PC-9 (cell line): ENCODE measurements at regions not wholly inside any gene's neighbourhood (a gene's known extent, or its start where the extent isn't known, plus 50 kb on each side); places are given as distances from the start of the nearest gene placed in this dataset.

ENCODE experiments used
- BruUV-seq: library from RNA; stranded (reverse); fragments of 400-500 nt; replicated peaks from 2 replicates; lab custom pipeline; 2021; lab: Mats Ljungman, UMichigan
- CTCF ChIA-PET: fragments of 300-600 bp; sonication (Branson Sonifier 250); formaldehyde crosslinking; loops from one replicate; lab custom pipeline; 2022; ENCODE audit warnings: antibody characterized with exemption; lab: Charles Lee
- POLR2A ChIA-PET: fragments of 300-600 bp; sonication (Branson Sonifier 250); formaldehyde crosslinking; loops from one replicate; lab custom pipeline; 2022; ENCODE audit warnings: antibody characterized with exemption; ENCODE audit not compliant: unreplicated experiment; lab: Charles Lee
- DNase-seq, 2 experiments: peaks; one replicate each; pipeline versions ENCODE4 v3.0.0 to v3.0.0-alpha.2; 2015 to 2022; ENCODE audit warnings: mixed read lengths in 1 of 2
- H2AFZ ChIP-seq: fragments of 200-600 bp; sonication (generic); 2 replicates; pipeline ENCODE4 v1.8.1; 2017; ENCODE audit warnings: antibody characterized with exemption
- H3F3A ChIP-seq: fragments of 200-600 bp; sonication (generic); 2 replicates; pipeline ENCODE4 v1.8.1; 2017; ENCODE audit warnings: antibody characterized with exemption, mild to moderate bottlenecking, low read depth; ENCODE audit not compliant: insufficient read depth
- H3K27ac ChIP-seq: fragments of 200-600 bp; sonication (generic); 2 replicates; pipeline ENCODE4 v1.6.1; 2016; ENCODE audit warnings: mixed run types
- H3K27me3 ChIP-seq: fragments of 200-600 bp; sonication (generic); 2 replicates; pipeline ENCODE4 v1.6.1; 2016; ENCODE audit warnings: low read depth, mixed run types; ENCODE audit not compliant: insufficient read depth
- H3K36me3 ChIP-seq: fragments of 200-600 bp; sonication (generic); 2 replicates; pipeline ENCODE4 v1.6.1; 2016; ENCODE audit warnings: low read depth, mixed run types
- H3K4me1 ChIP-seq: fragments of 200-600 bp; sonication (generic); replicated peaks from 2 replicates; pipeline ENCODE4 v1.6.1; 2016; ENCODE audit warnings: mixed run types; ENCODE audit not compliant: insufficient read depth
- H3K4me2 ChIP-seq: fragments of 200-600 bp; sonication (generic); 2 replicates; pipeline ENCODE4 v1.6.1; 2017; ENCODE audit warnings: mixed run types
- H3K4me3 ChIP-seq: fragments of 200-600 bp; sonication (generic); 2 replicates; pipeline ENCODE4 v1.6.1; 2016; ENCODE audit warnings: mixed run types
- H3K79me2 ChIP-seq: fragments of 200-600 bp; sonication (generic); 2 replicates; pipeline ENCODE4 v1.6.1; 2017; ENCODE audit warnings: low read depth, mixed run types
- H3K9me2 ChIP-seq: fragments of 200-600 bp; sonication (generic); 2 replicates; pipeline ENCODE4 v1.8.1; 2017; ENCODE audit warnings: mild to moderate bottlenecking; ENCODE audit not compliant: insufficient read depth
- H3K9me3 ChIP-seq: fragments of 200-600 bp; sonication (generic); 2 replicates; pipeline ENCODE4 v1.8.1; 2016; ENCODE audit warnings: low read depth; ENCODE audit not compliant: insufficient read depth
- H4K20me1 ChIP-seq: fragments of 200-600 bp; sonication (generic); 2 replicates; pipeline ENCODE4 v1.8.1; 2017; ENCODE audit not compliant: insufficient read depth
- CTCF ChIP-seq: fragments of 200-600 bp; sonication (generic); conservative IDR thresholded peaks from 2 replicates; pipeline ENCODE4 v1.6.1; 2017; ENCODE audit warnings: mixed run types, antibody characterized with exemption, mild to moderate bottlenecking, moderate library complexity
- EZH2 ChIP-seq: fragments of 200-600 bp; sonication (generic); IDR thresholded peaks from 2 replicates; pipeline ENCODE4 v1.8.0; 2017; ENCODE audit warnings: antibody characterized with exemption, low read depth
- intact Hi-C: fragments of 100-400 bp; cut with micrococcal nuclease; formaldehyde crosslinking; loops from one replicate; pipeline ENCODE4 v1.10.0; 2022; ENCODE audit not compliant: unreplicated experiment

GRCh38 chr11:80451105-80451504 is 1010.3 kb upstream of the TENM4 start:
- Histone ChIP-seq H3K9me3 (no peaks in the 10 kb centered on the region; the same call in 1 of the 2 replicates), H2AFZ (no peak overlapping the region), H3K4me2 (no peak overlapping the region), H3K79me2 (no peaks in the 10 kb centered on the region), H3F3A (no peaks in the 10 kb centered on the region), H3K36me3 (no peaks in the 10 kb centered on the region), H3K27me3 (no peaks in the 10 kb centered on the region), H3K9me2 (no peaks in the 10 kb centered on the region), H3K27ac (no peak overlapping the region), H4K20me1 (no peaks in the 10 kb centered on the region), H3K4me3 (no peak overlapping the region), H3K4me1 (no peaks in the 10 kb centered on the region)
- ChIA-PET POLR2A (no interaction called here), CTCF (no interaction called here)
- DNase-seq: no peak
- intact Hi-C loops: no loop called here
- TF ChIP-seq EZH2 (no peak), CTCF (no peak)
- no TSS peak for BruUV-seq

DNA sequence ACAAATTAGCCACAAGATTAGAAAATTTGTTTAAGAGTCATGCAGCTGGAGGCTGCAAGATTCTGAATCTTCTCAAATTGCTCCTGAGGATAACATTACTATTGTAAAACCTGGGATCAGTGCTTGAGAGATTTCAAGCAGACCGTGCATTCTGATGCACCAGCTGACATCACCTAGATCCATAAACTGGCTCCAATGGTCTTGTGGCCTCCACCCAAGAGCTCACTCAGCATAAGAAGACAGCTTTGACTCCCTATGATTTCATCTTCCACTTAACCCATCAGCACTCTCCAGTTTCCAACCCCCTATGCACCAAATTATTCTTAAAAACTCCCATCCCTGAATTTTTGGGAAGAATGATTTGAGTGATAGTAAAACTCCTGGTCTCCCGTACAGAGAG is 1007.9 kb upstream of the TENM4 start:
- Histone ChIP-seq H3K9me3 (peaks cover 6% of the 10 kb centered on the region; the same call in 1 of the 2 replicates), H3K4me3 (no peak overlapping the region), H3K27ac (no peak overlapping the region), H4K20me1 (no peaks in the 10 kb centered on the region), H3K9me2 (no peaks in the 10 kb centered on the region), H3F3A (no peaks in the 10 kb centered on the region), H2AFZ (no peak overlapping the region), H3K79me2 (no peaks in the 10 kb centered on the region), H3K4me1 (no peaks in the 10 kb centered on the region), H3K36me3 (no peaks in the 10 kb centered on the region), H3K4me2 (no peak overlapping the region), H3K27me3 (no peaks in the 10 kb centered on the region)
- ChIA-PET POLR2A (interaction anchor here (0.6 kb wide), 1 partner anchor 119 kb away, joined by 3 read pairs; no protein-coding TSS in a partner anchor), CTCF (interaction anchor here (0.7 kb wide), 1 partner anchor 453 kb away, joined by 3 read pairs; no protein-coding TSS in a partner anchor)
- no peak for TF ChIP-seq CTCF
- no peak for TF ChIP-seq EZH2
- no TSS peak for BruUV-seq
- DNase-seq: no peak
- intact Hi-C loops: no loop called here

GRCh38 chr11:80443177-80443576 is 1002.3 kb upstream of the TENM4 start:
- no TSS peak for BruUV-seq
- Histone ChIP-seq H3K36me3 (no peaks in the 10 kb centered on the region), H3K9me2 (no peaks in the 10 kb centered on the region), H4K20me1 (no peaks in the 10 kb centered on the region), H3K27me3 (no peaks in the 10 kb centered on the region), H3K4me2 (no peak overlapping the region), H3K4me3 (no peak overlapping the region), H3K27ac (peak overlapping the region; percentile 39; the same call in 1 of the 2 replicates), H3K79me2 (no peaks in the 10 kb centered on the region), H3K9me3 (peaks cover 6% of the 10 kb centered on the region; the same call in 1 of the 2 replicates), H3F3A (no peaks in the 10 kb centered on the region), H2AFZ (no peak overlapping the region), H3K4me1 (no peaks in the 10 kb centered on the region)
- intact Hi-C loops: no loop called here
- TF ChIP-seq CTCF (no peak), EZH2 (no peak)
- ChIA-PET POLR2A (no interaction called here), CTCF (no interaction called here)
- no peak for DNase-seq
